ENCODE measurements at regions not wholly inside any gene's neighbourhood (a gene's known extent, or its start where the extent isn't known, plus 50 kb on each side); places are given as distances from the start of the nearest gene placed in this dataset.

GRCh38 chr11:112784323-112785073 lies 176.7 kb upstream of the NCAM1 start:
- BruUV-seq (replicated peaks), result no TSS peak
- FAIRE-seq (no peak), DNase-seq (ENCODE audit: low spot score) (no peak), ATAC-seq (no peak)
- Histone ChIP-seq H3K4me1 (ENCODE audit: insufficient read depth, low read length) (no peaks in the 10 kb centered on the region), H3K27me3 (ENCODE audit: control insufficient read depth in 1 of 2, insufficient read depth in 2 of 2, low read length in 2 of 2) (peaks cover 2 to 12% of the 10 kb centered on the region in 2 experiments; a peak in 4 of 5 replicates), H3K27ac (ENCODE audit: extremely low read length, insufficient read depth, low read length) (no peak overlapping the region), H3K9ac (ENCODE audit: insufficient read depth, low read depth, low read length) (no peak overlapping the region), H4K20me1 (ENCODE audit: insufficient read depth, low read length) (no peaks in the 10 kb centered on the region), H3K4me3 (replicated peaks in 1 of 3; ENCODE audit: insufficient read depth in 1 of 3, low read depth in 2 of 3, low read length in 3 of 3) (no peak overlapping the region), H2AFZ (ENCODE audit: low read length) (no peak overlapping the region), H3K9me3 (ENCODE audit: low read length) (no peaks in the 10 kb centered on the region), H3K36me3 (replicated peaks in 1 of 2; ENCODE audit: control insufficient read depth in 1 of 2, insufficient read depth in 2 of 2, low read length in 2 of 2) (no peaks in the 10 kb centered on the region), H3K79me2 (ENCODE audit: insufficient read depth, low read length) (no peaks in the 10 kb centered on the region), H3K4me2 (ENCODE audit: low read depth, low read length) (no peak overlapping the region)
- TF ChIP-seq FOSL2 (CRISPR knock-in tag; IDR thresholded peaks at IDR 0.05), result no peak
- no peak for TF ChIP-seq CEBPB (IDR thresholded peaks at IDR 0.05; ENCODE audit: borderline replicate concordance, low read depth, low read length)
- no peak for TF ChIP-seq ZBTB39 (CRISPR knock-in tag; IDR thresholded peaks at IDR 0.05)
- no peak for TF ChIP-seq HHEX (CRISPR knock-in tag; IDR thresholded peaks at IDR 0.05)
- TF ChIP-seq XRCC5 (optimal IDR thresholded peaks at IDR 0.05; ENCODE audit: low read length), result no peak
- TF ChIP-seq SAFB2 (CRISPR knock-in tag; IDR thresholded peaks at IDR 0.05; ENCODE audit: borderline replicate concordance, low read depth), result no peak
- TF ChIP-seq, protein P1, sequence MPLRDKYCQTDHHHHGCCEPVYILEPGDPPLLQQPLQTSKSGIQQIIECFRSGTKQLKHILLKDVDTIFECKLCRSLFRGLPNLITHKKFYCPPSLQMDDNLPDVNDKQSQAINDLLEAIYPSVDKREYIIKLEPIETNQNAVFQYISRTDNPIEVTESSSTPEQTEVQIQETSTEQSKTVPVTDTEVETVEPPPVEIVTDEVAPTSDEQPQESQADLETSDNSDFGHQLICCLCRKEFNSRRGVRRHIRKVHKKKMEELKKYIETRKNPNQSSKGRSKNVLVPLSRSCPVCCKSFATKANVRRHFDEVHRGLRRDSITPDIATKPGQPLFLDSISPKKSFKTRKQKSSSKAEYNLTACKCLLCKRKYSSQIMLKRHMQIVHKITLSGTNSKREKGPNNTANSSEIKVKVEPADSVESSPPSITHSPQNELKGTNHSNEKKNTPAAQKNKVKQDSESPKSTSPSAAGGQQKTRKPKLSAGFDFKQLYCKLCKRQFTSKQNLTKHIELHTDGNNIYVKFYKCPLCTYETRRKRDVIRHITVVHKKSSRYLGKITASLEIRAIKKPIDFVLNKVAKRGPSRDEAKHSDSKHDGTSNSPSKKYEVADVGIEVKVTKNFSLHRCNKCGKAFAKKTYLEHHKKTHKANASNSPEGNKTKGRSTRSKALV (CRISPR knock-in tag; IDR thresholded peaks at IDR 0.05), result no peak
- no peak for TF ChIP-seq ZNF326 (CRISPR knock-in tag; IDR thresholded peaks at IDR 0.05; ENCODE audit: borderline replicate concordance)
- TF ChIP-seq PHF21A (CRISPR knock-in tag; IDR thresholded peaks at IDR 0.05), result no peak
- TF ChIP-seq TP53 (CRISPR knock-in tag; conservative IDR thresholded peaks at IDR 0.05), result no peak
- TF ChIP-seq GTF2F1 (IDR thresholded peaks at IDR 0.05; ENCODE audit: low read length), result no peak
- no peak for TF ChIP-seq ZNF564 (CRISPR knock-in tag; IDR thresholded peaks at IDR 0.05)
- TF ChIP-seq JDP2 (CRISPR knock-in tag; IDR thresholded peaks at IDR 0.05; ENCODE audit: borderline replicate concordance), result no peak
- TF ChIP-seq IRF2 (CRISPR knock-in tag; IDR thresholded peaks at IDR 0.05), result no peak
- TF ChIP-seq MAFK (conservative IDR thresholded peaks at IDR 0.05 in 1 of 2, IDR thresholded peaks at IDR 0.05 in 1 of 2; ENCODE audit: low read length in 2 of 2), result no peak
- TF ChIP-seq TBP (CRISPR knock-in tag; IDR thresholded peaks at IDR 0.05), result no peak
- POLR2A ChIA-PET, result no interaction called here
- in situ Hi-C loops (cut with HindIII; ENCODE audit: extremely low pct_ligation_motif_present, low pct_unique_long_range_greater_than_20kb), result no loop called here
- intact Hi-C loops (cut with micrococcal nuclease; ENCODE audit: unreplicated experiment), result no loop called here
- 17% methylated on average over 6 of the region's 24 CpGs for WGBS (ENCODE audit: low lambda C conversion rate)
- CTCF ChIA-PET (ENCODE audit: low intra/inter-chr PET ratio, low total read pairs), result no interaction called here

Measured in HepG2 (cell line).